ENCODE measurements at regions not wholly inside any gene's neighbourhood (a gene's known extent, or its start where the extent isn't known, plus 50 kb on each side); places are given as distances from the start of the nearest gene placed in this dataset.

DNA sequence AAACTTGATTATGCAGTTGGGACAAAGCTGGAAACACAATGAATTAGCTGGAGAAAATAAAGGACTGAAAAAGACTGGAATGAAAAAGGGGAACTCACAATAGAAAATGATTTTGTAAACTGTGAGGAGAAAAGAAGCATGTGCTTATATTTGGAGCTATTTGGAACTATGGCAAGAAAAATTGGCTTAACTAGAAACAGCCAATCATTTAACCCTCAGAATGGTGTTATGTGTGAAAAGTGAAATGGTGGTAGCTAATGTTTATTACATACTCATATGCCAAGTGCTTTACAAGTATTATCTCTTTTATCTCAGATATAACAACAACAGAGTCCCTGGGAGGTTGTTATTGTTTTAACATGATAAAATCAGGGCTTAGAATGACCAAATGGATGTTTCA, 583.1 kb upstream of the SEL1L start:
- Mint-ChIP-seq H3K36me3 (ENCODE audit: insufficient read depth) (no peaks in the 10 kb centered on the region), H3K4me1 (ENCODE audit: low read depth) (no peaks in the 10 kb centered on the region), H3K9me3 (peaks cover 8% of the 10 kb centered on the region), H3K27me3 (ENCODE audit: low read depth) (no peaks in the 10 kb centered on the region), H3K4me3 (no peak overlapping the region)
- ATAC-seq = no peak
- DNase-seq = no peak

DNA sequence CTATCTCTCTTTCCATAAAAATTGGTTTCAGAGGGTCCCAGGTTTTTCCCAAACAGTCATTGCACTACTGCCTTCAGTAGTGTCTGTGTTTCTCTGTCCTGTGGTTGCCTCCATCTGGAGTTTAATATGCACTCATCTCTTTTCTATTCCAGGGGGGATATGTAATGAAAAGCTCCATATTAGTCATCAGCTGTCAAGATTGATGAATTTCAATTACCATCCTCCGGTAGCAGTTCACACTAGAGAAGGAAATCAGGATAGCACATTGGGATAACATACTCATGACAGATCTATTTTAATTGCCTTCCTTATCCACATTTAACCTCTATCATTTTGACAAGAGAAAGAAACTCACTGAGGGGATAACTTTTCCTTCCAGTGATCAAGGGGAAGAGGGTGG, 589.0 kb upstream of the SEL1L start:
- DNase-seq = no peak
- Mint-ChIP-seq H3K4me3 (no peak overlapping the region), H3K27me3 (ENCODE audit: low read depth) (no peaks in the 10 kb centered on the region), H3K9me3 (peaks cover 9% of the 10 kb centered on the region), H3K4me1 (ENCODE audit: low read depth) (no peaks in the 10 kb centered on the region), H3K36me3 (ENCODE audit: insufficient read depth) (no peaks in the 10 kb centered on the region)
- ATAC-seq = no peak

DNA sequence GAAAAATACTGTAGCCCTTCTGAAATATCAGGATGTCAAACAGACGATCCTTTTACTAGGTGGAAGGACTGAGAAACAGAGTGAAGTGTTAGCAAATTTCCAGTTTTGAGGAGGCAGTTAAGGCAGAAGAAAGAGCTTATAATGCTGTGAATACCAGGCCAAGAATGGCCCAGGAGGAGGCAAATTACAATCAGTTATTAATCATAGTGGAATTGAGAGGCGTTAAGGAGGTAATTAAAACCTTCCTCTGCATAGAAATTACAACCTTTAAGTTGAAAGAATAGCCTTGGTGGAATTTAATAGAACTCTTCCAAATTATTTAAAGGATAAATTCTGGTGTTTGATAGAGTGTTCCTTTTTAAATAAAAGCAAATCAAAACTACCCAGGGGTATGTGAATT, 590.9 kb upstream of the SEL1L start:
- H3K4me1 Mint-ChIP-seq (ENCODE audit: low read depth) = no peaks in the 10 kb centered on the region
- ATAC-seq (no peak), DNase-seq (no peak)
- peaks cover 14% of the 10 kb centered on the region for H3K9me3 Mint-ChIP-seq
- H3K27me3 Mint-ChIP-seq (ENCODE audit: low read depth) = no peaks in the 10 kb centered on the region
- H3K4me3 Mint-ChIP-seq = no peak overlapping the region
- H3K36me3 Mint-ChIP-seq (ENCODE audit: insufficient read depth) = no peaks in the 10 kb centered on the region

DNA sequence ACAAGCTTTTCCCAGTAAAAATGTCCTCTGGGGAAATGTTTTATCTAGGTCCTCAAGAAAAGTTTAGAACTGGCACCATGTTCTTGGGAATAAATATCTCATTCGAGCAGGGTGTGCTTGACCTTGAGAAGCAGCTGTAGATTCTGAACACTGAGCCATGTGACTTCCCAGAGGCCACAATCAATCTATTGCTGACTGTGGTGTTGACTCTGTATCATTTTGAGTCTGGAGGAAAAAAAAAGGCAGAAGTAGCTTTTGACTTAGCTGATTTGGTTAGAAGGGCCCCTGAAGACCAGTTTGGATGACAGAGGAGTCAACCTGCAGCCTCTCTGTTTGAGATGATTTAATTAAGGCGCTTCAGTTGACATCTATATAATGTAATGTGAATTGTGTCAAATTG, 592.4 kb upstream of the SEL1L start:
- DNase-seq = no peak
- H3K36me3 Mint-ChIP-seq (ENCODE audit: insufficient read depth) = no peaks in the 10 kb centered on the region
- H3K4me3 Mint-ChIP-seq = no peak overlapping the region
- no peaks in the 10 kb centered on the region for H3K27me3 Mint-ChIP-seq (ENCODE audit: low read depth)
- peaks cover 15% of the 10 kb centered on the region for H3K9me3 Mint-ChIP-seq
- H3K4me1 Mint-ChIP-seq (ENCODE audit: low read depth) = no peaks in the 10 kb centered on the region
- no peak for ATAC-seq

DNA sequence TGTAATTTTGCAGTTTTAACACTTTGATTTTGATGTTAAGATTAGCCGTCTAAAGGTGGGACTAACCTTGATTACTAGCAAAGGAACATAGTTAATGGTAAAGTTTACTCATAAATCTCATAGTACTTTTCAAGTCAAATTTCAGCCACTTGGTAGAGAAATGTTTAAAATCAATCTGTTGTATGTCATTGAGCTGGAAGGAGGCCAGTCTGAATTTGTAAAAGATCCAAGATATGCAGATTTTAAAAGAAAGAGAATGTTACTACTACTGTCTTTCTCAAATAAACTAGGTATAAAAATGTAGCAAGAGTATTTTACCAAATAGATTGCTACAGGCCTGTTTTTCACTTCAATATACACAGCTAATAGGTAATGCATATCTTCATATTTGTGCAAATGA, 600.8 kb upstream of the SEL1L start:
- Mint-ChIP-seq H3K4me3 (no peak overlapping the region), H3K9me3 (peaks cover 9% of the 10 kb centered on the region), H3K27me3 (ENCODE audit: low read depth) (no peaks in the 10 kb centered on the region), H3K4me1 (ENCODE audit: low read depth) (no peaks in the 10 kb centered on the region), H3K36me3 (ENCODE audit: insufficient read depth) (no peaks in the 10 kb centered on the region)
- no peak for ATAC-seq
- DNase-seq = no peak

DNA sequence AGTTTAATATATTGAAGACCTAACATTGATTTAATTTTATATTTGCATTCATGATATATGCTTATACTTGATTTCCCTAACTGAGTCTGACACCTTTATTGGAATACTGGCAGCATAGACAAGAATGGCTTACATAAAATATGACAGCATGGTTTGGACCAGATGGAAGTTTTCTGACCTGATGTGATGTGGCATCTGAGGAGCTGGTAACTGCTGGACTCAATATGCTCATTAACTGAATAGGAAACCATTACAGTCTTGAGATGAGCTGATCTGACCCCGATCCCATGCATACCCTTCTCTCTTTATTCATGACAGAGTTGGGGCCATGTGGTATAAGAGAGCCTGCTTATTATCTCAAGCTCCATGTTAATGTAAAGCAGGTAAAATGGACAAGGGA, 604.8 kb upstream of the SEL1L start:
- H3K27me3 Mint-ChIP-seq (ENCODE audit: low read depth) = no peaks in the 10 kb centered on the region
- no peaks in the 10 kb centered on the region for H3K36me3 Mint-ChIP-seq (ENCODE audit: insufficient read depth)
- H3K9me3 Mint-ChIP-seq = peaks cover 16% of the 10 kb centered on the region
- no peaks in the 10 kb centered on the region for H3K4me1 Mint-ChIP-seq (ENCODE audit: low read depth)
- no peak for ATAC-seq
- no peak for DNase-seq
- no peak overlapping the region for H3K4me3 Mint-ChIP-seq

DNA sequence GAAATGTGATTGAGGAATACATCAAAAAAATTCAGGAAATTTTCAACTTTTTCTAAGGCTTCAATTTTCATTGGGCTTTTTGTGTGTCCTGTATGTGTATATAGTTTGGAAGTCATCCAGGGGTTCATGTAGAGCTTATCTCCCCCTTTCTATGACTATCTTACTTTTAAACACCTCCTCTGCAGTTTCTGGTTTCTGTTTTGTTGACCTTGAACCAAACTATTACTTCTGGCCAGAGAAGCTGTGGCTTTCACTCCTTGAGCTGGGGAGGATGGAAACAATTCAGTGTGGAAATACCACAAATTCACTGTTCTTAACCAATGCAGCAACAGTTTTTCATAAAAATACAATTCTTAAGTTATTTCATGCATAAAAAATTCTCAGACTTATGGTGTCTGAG, 613.2 kb upstream of the SEL1L start:
- Mint-ChIP-seq H3K27me3 (ENCODE audit: low read depth) (no peaks in the 10 kb centered on the region), H3K4me1 (ENCODE audit: low read depth) (no peaks in the 10 kb centered on the region), H3K9me3 (peaks cover 7% of the 10 kb centered on the region), H3K4me3 (no peak overlapping the region), H3K36me3 (ENCODE audit: insufficient read depth) (no peaks in the 10 kb centered on the region)
- ATAC-seq (no peak), DNase-seq (no peak)

DNA sequence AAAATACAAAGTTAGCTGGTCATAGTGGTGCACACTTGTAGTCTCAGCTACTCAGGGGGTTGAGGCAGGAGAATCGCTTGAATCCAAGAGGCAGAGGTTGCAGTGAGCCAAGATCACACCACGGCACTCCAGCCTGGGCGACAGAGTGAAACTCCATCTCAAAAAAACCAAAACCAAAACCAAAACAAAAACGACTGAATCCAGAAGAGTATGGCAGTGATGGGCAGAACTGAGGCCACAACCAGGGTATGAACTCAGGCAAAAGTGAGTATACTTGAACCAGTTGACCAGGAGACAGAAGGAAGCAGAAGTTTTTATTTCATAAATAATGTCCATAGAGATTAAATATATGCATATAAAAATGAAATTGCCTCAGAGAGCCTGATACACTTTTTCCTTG, 620.0 kb upstream of the SEL1L start:
- no peak for DNase-seq

DNA sequence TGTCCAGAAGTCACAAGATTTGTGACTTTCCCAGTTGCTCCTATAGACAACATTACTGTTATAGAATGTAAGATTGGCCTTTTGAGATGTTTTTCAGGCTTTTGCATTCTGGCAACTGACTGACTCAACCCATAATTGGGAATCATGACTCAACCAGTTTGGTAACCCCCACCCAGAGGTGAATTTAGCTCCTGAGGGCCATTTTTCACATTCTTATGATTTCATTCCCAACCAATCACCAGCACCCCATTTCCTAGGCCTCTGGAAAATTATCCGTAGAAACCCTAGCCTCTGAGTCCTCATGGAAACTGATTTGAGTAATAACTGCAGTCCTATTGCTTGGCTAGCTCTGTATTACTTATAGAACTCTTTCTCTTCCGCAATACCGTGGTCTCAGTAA, 626.0 kb upstream of the SEL1L start:
- Mint-ChIP-seq H3K4me3 (no peak overlapping the region), H3K27me3 (ENCODE audit: low read depth) (no peaks in the 10 kb centered on the region), H3K9me3 (peaks cover 11% of the 10 kb centered on the region), H3K36me3 (ENCODE audit: insufficient read depth) (no peaks in the 10 kb centered on the region), H3K4me1 (ENCODE audit: low read depth) (no peaks in the 10 kb centered on the region)
- DNase-seq (no peak), ATAC-seq (no peak)

More for the DNA sequence above, 620.0 kb upstream of the SEL1L start:
- no peaks in the 10 kb centered on the region for H3K36me3 Mint-ChIP-seq (ENCODE audit: insufficient read depth)
- no peaks in the 10 kb centered on the region for H3K27me3 Mint-ChIP-seq (ENCODE audit: low read depth)
- H3K4me1 Mint-ChIP-seq (ENCODE audit: low read depth) = no peaks in the 10 kb centered on the region
- H3K9me3 Mint-ChIP-seq = peaks cover 3% of the 10 kb centered on the region
- no peak for ATAC-seq
- H3K4me3 Mint-ChIP-seq = no peak overlapping the region

DNA sequence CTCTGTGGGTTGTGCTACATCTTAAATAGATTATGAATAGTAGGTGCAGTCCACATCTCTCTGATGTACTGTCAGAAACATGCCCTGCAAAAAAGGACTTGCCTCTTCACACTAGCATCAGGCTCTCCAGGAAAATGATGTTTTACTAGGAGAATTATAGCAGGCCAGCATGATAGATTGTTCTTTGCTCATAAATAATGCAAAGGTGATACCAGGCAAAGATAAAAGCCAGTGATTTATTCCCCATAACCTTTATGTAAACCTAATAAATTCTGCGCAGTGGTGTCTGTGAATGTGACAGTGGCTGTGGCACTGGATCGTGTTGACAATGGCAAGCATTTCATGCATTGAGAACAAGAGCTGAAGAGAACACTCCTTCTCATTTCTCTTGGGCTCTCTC, 646.5 kb upstream of the SEL1L start:
- H3K9me3 Mint-ChIP-seq = peaks cover 25% of the 10 kb centered on the region
- ATAC-seq (no peak), DNase-seq (no peak)
- H3K27me3 Mint-ChIP-seq (ENCODE audit: low read depth) = no peaks in the 10 kb centered on the region
- no peak overlapping the region for H3K4me3 Mint-ChIP-seq
- no peaks in the 10 kb centered on the region for H3K4me1 Mint-ChIP-seq (ENCODE audit: low read depth)
- H3K36me3 Mint-ChIP-seq (ENCODE audit: insufficient read depth) = no peaks in the 10 kb centered on the region

DNA sequence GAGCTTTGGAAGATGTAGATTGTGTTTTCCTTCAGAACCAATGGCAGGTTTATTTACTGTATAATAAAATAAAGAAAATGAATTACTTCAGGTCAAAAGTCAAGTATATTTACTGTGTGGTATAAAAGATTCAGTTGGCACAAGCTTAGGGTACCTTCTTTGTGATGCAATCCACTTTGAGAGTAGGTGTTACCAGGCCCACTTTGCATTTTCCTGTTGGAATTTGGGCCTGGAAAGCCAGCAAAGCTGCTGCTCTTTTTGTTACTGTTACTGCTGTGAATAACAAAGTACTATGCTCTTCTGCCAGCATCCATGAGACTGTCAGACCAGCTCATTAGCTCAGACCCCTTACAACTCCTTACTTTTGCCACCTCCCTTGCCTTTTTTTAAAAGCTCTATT, 649.0 kb upstream of the SEL1L start:
- Mint-ChIP-seq H3K4me3 (no peak overlapping the region), H3K4me1 (ENCODE audit: low read depth) (no peaks in the 10 kb centered on the region), H3K27me3 (ENCODE audit: low read depth) (no peaks in the 10 kb centered on the region), H3K36me3 (ENCODE audit: insufficient read depth) (no peaks in the 10 kb centered on the region), H3K9me3 (peaks cover 31% of the 10 kb centered on the region)
- DNase-seq (no peak), ATAC-seq (no peak)

DNA sequence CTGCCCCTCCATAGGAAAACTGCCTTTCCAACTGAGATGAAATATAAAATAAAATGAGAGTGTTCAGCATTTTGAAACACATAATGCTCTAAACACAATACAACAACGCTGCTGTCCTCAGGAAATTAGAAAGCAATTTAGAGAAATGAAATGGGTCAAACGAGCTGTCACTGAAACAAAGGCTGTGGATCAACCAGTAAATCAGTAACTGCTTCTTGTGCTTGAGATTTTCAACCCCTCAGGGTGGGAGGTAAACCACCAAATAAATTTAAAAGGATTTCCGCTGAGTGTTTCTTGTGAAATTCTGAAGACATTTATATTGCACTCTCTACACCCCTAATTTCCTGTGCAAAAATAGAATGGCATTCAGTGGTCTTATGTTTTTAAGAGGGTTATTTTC, 657.1 kb upstream of the SEL1L start:
- H3K9me3 Mint-ChIP-seq = peaks cover 18% of the 10 kb centered on the region
- H3K27me3 Mint-ChIP-seq (ENCODE audit: low read depth) = no peaks in the 10 kb centered on the region
- no peak overlapping the region for H3K4me3 Mint-ChIP-seq
- no peaks in the 10 kb centered on the region for H3K36me3 Mint-ChIP-seq (ENCODE audit: insufficient read depth)
- H3K4me1 Mint-ChIP-seq (ENCODE audit: low read depth) = no peaks in the 10 kb centered on the region
- DNase-seq (no peak), ATAC-seq (no peak)

DNA sequence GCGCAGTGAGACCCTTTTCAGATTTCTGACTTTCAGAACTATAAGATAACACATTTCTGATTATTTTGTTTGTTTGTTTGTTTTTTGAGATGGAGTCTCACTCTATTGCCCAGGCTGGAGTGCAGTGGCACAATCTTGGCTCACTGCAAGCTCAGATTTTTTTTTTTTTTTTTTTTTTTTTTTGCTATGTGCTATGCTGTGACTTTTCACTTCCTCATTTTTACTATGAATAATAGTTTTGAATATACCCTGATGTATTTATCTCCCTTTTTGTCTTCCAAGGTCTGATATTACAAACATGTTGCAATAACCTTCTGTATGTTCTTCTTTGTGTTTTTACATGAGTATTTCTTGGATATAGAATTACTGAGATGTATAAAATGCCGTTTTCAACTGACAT, 658.7 kb upstream of the SEL1L start:
- DNase-seq (no peak), ATAC-seq (no peak)
- no peaks in the 10 kb centered on the region for H3K4me1 Mint-ChIP-seq (ENCODE audit: low read depth)
- no peak overlapping the region for H3K4me3 Mint-ChIP-seq
- peaks cover 17% of the 10 kb centered on the region for H3K9me3 Mint-ChIP-seq
- H3K27me3 Mint-ChIP-seq (ENCODE audit: low read depth) = no peaks in the 10 kb centered on the region
- H3K36me3 Mint-ChIP-seq (ENCODE audit: insufficient read depth) = no peaks in the 10 kb centered on the region

DNA sequence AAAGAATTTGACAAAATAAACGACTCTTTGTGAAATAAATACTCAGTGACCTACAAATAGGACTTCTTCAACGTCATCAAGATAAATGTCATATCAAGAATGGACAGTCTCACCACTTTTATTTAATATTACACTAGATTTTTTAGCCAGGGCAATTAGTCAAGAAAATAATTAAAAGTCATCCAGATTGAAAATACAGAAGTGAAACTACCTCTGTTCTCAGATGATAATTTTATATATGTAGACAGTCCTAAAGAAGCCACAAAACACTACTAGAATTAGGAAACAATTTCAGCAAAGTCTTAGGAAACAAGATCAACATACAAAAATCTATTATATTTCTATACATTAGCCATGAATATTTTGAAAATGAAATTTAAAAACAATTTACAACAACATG, 689.6 kb upstream of the SEL1L start:
- Mint-ChIP-seq H3K27me3 (ENCODE audit: low read depth) (no peaks in the 10 kb centered on the region), H3K9me3 (peaks cover 21% of the 10 kb centered on the region), H3K4me3 (no peak overlapping the region), H3K36me3 (ENCODE audit: insufficient read depth) (no peaks in the 10 kb centered on the region), H3K4me1 (ENCODE audit: low read depth) (no peaks in the 10 kb centered on the region)
- DNase-seq = no peak
- no peak for ATAC-seq

DNA sequence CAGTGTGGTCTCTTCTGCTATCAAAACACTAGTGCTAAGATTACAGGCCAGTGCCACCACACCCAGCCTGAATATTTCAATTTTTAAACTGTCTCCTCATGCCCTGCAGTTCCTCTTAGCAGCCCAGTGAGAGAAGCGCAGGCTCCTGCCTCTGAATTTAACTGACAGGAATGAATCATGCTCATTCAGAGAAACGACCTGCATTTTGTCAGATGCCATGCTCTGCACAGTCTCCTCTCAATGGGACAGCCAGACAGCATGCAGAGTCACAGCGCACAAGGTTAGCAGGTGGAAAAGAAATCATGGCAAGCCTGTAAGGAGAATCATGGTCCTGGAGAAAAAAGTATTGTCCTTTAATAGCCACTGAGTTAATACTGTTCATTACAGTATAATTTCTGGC, 691.0 kb upstream of the SEL1L start:
- ATAC-seq (no peak), DNase-seq (no peak)
- Mint-ChIP-seq H3K4me3 (no peak overlapping the region), H3K4me1 (ENCODE audit: low read depth) (no peaks in the 10 kb centered on the region), H3K27me3 (ENCODE audit: low read depth) (no peaks in the 10 kb centered on the region), H3K36me3 (ENCODE audit: insufficient read depth) (no peaks in the 10 kb centered on the region), H3K9me3 (peaks cover 16% of the 10 kb centered on the region)

DNA sequence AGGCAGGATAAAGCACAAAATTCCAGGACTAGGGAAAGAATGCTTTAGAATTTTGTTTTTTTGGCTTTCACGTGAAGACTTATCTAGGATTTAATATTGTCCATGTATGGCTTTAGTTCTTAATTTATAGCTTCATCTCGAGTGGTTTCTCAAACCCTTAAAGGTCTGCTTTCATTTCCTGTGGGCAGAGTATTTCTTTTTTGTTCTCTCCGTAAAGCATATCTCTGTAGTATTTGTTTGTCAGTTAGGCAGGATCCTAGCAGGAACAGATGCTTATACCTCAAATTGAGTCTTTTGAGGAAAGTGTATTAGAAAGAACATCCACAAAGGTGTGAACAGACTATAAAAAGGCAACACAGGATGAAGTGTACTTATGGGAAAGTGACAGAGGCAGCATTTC, 697.1 kb upstream of the SEL1L start:
- DNase-seq (no peak), ATAC-seq (no peak)
- Mint-ChIP-seq H3K9me3 (peaks cover 16% of the 10 kb centered on the region), H3K4me1 (ENCODE audit: low read depth) (no peaks in the 10 kb centered on the region), H3K36me3 (ENCODE audit: insufficient read depth) (no peaks in the 10 kb centered on the region), H3K4me3 (no peak overlapping the region), H3K27me3 (ENCODE audit: low read depth) (no peaks in the 10 kb centered on the region)
